NOMO-1 (cell line): ENCODE measurements at regions not wholly inside any gene's neighbourhood (a gene's known extent, or its start where the extent isn't known, plus 50 kb on each side); places are given as distances from the start of the nearest gene placed in this dataset.
A peak's percentile ranks its signal among the peaks of the same experiment; 100 is the strongest.

Experiments
- DNase-seq, 2 experiments: peaks; one replicate each; lab custom pipeline; 2025; ENCODE audit not compliant: unreplicated experiment in 2 of 2; lab: John Stamatoyannopoulos, UW

DNA sequence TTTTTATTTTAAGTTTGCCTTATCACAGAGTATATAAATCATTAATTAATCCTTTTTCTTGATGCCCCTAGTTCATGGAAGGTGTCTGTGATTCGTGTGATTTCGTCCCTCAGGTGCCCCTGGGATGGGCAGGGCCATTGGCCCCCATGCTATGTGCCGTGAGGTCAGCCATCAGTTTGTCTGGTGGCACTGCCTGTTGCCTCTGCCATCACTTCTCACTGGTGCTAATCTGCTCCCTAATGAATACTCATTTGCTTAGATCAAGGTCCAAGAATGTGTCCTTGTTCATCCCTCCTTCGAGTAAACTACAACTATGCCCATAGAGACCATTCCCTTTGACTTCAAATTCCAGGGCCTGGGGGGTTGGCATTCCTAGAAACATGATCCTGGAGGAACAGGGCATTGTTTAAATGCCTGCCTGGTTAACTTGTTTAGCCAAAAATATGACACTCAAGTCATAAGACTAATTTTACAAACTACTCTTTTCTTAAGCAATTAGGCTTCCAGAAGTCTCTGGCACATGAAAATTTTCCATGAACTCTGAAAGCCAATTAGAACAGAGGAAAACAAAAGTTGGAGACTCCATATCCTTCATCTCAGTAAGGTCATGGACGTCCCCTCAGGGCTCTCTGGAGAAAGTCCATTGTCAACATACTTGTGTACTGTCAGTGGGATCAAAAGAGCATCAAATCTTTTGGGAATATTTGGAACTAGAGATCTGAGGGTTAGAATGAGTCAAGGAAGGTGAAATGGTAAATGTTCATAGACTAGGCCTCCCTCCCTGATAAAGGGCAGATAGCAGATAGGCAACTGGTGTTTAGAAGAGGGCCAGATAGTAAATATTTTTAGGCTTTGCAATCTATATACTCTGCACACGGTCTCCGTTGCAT lies 90.9 kb upstream of the PLXNC1 start:
- no peak for DNase-seq

DNA sequence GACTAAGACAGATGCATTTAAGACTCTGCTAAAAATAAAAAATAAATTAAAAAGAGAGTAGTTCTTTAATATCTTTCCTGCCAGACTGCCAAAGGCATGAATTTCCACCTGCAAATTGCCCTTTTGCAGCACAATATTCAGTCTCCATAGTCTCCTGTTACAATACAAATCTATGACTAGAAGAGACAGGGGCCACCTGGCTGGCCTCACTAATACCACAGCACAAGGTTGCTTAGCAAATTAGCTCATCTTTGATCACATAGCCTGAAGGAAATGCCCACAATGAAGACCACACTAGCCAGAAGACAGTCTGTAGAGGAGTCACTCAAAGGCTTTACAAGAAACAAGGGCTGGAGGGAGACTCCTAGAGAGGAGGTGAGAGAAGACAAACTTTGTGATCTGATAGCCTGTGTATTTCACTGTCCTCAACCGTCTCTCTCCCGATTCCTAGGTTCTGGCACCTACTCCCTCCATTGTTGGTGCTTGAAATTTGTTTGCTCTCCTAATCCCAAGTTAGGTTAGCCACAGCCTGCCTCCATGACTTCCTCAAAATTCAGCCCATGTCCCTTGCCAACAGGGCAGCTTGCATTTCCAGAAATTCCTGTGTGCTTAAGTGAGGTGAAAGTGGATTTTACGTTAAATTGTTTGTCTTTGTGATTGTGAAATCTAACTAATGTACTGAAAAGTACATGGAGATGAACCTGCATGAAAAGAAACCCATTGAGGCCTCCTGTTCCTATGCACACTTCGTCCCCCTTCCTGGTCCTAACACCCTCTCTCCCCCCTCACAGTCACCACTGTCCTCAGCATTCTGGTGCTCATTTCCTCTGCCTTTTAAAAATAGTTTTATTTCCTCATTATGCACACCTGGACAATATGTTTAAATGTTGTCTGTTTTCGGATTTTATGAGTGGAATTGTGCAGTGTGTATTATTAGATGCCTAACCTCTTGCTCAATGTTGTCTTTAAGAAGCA lies 88.7 kb upstream of the PLXNC1 start:
- DNase-seq: no peak

DNA sequence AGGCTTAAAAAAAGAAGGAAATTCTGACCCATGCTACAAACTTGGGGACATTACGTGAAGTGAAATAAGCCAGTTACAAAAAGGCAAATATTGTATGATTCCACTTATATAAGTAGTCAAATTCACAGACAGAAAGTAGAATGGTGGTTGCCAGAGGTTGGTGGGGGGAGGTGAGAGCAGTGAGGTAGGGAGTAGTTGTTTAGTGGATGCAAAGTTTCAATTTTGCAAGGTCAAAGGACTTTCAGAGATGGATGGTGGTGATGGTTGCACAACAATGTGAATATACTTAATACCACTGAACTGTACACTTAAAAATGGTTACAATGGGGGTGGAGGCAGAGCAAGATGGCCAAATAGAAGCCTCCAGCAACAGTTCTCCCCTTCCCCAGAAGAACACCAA lies 86.2 kb upstream of the PLXNC1 start:
- DNase-seq: no peak

DNA sequence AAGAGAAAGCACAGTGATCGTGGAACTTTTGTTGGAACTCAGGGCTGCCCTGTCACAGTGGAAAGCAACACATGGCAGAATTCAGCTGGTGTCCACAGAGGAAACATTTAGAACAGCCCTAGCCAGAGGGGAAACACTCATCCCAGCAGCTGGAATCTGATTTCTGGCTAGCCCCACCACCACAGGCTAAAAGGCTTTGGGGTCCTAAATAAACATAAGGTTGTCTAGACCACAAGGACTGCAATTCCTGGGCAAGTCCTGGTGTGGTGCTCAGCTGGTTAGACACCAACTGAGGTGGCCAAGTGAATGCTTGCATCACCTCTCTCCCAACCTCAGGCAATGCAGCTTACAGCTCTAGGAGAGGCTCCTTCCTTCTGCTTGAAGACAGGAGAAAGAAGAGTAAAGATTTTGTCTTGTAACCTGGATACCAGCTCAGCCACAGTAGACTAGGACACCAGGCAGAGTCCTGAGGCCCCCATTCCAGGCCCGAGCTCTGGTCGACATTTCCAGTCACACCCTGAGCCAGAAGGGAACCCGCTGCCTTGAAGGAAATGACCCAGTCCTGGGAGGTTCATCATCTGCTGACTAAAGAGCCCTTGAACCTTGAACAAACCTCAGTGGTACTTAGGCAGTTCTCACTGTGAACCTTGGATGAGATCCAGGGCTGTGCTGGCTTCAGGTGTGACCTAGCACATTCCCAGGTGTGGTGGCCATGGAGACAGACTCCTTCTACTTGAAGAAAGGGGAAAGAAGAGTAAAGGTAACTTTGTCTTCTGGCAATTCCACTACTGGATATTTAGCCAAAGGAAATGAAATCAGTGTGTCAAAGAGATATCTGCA lies 85.4 kb upstream of the PLXNC1 start:
- DNase-seq: no peak

DNA sequence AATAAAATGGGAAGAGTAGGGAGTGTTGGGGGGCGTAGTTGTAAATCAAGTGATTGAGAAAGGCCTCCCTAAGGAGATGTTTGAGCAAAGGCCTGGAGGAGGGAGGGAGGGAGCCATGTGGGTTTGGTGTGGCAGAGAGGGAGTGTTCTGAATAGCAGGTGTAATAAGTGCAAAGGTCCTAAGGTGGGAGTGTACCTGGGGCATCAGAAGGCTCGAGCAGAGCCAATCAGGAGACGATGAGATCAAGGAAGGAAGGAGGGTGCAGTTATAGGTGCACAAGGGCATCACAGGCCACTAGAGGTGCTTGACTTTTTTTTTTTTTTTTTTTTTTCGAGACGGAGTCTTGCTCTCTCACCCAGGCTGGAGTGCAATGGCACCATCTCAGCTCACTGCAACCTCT lies 77.9 kb upstream of the PLXNC1 start:
- DNase-seq: no peak

DNA sequence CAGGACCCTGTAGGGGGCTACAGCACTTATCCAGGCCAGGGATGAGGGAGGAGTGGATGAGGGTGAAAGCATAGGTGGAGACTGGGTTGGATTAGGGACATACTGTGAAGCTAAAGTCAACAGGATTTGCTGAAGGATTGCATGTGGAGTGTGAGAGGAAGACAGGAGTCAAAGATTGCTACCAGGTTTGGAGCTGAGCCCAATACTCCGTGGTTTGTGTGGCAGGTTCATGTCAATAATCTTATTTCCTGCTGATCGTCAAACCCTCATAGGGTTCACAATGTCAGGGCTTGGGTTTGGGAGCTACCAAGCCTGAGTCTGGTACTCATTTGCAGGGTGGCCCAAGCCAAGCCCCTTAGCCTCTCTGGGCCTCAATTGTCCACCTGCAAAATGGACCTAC lies 77.1 kb upstream of the PLXNC1 start:
- no peak for DNase-seq

DNA sequence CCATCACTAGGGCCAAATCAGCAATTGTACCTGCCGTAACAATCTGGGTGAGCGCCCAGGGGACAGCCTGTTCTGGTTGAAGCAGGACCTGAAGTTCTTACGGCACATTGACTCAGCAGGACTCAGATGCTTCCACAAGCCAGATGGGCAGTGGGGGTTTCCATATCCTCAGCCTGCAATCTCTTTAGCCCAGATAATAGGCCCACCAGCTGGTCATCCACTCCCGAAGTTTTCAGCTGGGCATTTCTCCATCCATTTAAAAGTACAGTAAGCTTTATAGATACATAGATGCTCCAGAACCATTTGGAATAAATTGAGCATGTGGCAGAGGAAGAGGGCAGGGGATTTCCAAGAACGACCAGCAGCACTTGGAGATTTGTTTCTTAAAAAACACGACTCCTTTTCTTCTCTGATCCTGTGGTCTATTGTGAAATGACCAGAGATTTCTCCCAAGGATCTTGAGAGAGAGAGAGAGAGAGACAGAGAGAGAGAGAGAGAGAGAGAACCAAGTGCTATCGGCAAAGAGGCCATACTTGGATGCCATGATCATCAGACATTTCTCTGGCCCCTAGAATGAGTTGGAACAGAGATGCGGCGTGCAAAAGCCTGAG lies 74.8 kb upstream of the PLXNC1 start:
- no peak for DNase-seq

DNA sequence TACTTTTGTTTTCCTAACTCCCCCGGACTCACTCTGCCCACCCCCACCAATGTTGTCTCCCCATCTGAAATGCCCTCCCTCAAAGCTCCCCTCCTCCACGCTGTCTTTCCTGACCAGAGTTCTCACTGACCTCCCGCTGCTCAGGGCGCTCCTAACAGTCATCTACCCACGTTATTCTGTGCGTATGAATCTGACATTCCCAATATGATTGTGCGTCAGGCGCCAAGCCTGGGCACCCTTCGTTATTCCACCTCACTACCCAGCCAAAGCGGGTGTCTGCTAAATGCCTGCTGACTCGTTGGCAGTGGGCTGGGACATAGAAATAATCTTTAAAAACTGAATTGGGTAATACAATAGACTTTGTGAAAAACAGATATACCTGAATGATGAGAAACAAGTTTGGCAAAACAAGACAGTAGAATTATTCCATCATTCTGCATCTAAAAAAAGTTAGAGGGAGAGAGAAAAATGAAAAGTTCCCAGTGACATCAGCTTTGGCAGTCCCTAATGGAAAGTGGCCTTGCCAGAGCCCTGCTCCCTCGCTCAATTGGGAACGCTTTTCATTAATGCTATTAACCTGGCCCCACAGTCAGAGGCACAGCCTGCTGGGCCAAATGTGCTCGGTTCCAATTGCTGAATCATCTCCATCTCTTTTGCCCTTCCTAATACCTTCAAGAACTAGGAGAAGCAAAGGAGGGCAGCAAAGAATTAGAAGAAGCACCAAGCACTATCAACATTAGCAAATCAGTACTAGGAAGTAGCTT lies 74.0 kb upstream of the PLXNC1 start:
- no peak for DNase-seq

DNA sequence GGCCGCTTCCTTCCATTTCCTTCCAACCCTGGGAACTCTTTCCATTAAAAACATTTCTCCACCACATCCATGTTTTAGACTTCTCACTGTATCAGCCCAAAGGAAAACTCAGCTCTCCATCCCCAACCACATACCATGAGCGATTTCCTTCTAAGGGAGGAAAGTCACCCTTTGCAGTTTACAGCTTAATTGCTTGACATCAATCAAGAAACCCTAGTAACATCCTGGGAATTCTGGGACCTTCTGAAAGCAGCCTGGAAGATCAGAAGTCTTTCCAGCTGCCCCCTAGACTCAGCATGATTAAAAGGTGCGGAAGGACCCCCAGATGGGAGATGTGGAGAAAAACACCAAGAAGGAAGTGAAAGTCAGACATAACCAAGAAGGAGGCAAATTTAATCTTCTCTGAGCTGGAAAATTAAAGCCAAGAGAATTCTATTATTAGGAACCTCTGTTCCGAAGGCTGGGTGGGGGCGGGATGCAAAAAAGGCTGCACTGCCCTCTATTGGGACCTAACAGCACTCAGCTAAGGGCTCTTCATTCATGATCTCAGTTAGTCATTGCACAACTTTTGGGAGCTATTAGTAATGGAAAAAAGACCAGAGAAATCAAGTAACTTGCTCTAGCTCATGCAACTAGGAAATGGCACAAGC lies 73.3 kb upstream of the PLXNC1 start:
- peak; percentile 47 to 72 for DNase-seq

DNA sequence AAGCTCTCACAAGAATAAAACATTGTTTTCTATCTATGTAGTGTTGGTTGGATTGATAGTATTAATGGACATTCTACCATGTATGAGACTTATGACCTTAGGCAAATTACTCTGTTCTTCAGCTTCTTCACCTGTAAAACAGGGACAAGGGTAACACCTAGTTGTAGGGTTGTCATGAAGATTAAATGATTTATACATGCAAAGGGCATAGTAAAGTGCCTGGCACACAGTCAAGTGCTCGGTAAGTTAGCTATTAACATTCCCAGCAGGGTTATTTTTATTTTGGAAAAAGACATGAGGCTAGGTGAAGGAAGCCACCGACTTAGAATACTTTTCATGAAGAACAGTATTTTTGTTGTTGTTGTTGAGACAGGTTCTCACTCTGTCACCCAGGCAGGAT lies 71.2 kb upstream of the PLXNC1 start:
- no peak for DNase-seq

DNA sequence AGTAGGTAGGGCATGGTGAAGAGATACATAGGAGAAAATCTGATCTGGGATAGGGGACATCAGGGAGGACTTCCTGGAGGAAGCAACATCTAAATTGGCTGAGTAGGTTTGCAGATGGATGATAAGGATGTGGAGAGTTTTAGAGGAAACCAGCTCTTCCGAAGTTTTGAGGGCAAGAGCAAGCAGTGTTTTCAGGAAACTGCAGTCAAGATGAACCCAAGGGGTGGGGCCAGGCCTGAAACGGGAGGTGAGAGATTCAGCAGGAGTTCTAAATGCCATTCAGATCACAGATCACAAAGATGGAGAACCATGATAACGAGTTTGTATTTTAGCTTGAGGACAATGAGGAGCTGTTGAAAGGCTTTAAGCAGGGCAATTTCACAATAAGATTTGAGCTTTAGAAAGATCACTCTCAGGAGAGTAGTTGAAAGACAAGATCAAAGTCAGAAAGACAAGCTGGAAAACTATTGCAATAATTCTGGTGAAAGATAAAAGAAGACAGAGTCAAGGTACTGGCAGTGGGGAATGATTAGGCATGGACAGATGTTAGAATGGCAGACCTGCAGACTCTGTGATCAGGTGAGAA lies 70.1 kb upstream of the PLXNC1 start:
- DNase-seq: no peak

DNA sequence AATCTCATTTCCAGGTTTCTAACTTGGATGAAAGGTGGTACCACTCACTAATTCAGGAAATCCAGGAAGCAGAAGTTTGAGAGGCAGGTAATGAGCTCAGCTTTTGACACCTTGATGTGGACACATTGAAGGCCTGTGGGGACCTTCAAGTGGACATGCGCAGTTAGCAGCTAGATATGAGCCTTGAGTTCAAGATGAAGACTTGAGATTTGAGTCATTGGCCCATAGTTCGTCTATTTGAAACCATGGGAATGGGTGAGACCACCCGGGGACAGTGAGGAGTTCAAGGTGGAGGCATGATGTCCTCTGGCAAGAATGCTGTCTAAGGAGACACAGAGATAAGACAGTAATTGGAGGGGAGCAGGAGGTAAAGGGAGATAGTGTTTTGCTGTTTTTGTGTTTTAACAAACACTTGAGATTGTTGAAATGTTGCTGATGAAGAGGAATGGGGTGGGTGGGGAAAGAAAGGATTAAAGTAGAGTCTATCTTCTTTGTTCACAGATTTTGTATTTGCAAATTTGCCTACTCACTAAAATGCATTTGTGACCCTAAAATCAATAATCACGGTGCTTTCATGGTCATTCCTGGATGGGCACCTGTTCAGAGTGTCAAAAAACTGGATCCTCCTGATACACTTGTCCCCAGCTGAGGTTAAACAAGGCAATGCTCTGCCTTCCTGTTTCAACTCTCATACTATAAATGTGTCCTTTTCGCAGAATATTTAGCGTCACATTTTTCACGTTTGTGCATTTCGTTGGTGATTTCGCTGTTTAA lies 69.5 kb upstream of the PLXNC1 start:
- no peak for DNase-seq

DNA sequence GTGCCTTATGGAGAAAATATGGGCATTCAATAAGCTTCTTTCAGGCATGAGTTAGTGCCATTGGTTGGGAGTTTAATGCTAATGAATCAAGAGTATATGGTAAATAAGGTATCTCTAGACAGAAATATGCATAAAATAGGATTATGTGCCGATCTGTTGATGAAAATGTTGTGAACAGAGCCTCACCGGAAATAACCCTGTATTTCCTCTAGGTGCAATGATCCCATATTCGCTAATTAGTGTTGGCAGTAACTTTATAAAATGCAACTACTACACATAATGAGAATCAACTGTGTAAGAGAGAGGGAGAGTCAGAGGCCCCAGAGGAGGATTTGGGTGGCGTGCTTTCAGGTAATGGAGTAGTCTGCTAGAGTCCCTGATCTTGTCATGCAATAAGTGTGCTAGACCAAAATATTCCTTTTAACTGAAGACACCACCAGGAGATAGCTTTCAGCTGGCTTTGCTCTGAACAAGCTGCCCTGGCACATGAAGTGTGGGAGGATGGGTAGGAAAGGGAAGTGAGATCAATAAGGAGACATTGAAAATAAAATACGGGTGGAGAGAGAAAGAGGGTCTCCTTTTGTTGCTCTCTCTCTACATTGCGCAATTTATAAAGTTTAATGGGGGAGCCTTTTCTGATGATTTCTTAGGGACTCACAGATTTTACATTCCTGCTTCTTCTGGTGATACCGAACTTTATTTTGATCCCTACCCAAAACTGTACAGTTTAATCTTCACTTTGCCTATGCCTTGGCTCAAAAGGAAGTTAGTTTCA lies 68.6 kb upstream of the PLXNC1 start:
- DNase-seq: no peak

DNA sequence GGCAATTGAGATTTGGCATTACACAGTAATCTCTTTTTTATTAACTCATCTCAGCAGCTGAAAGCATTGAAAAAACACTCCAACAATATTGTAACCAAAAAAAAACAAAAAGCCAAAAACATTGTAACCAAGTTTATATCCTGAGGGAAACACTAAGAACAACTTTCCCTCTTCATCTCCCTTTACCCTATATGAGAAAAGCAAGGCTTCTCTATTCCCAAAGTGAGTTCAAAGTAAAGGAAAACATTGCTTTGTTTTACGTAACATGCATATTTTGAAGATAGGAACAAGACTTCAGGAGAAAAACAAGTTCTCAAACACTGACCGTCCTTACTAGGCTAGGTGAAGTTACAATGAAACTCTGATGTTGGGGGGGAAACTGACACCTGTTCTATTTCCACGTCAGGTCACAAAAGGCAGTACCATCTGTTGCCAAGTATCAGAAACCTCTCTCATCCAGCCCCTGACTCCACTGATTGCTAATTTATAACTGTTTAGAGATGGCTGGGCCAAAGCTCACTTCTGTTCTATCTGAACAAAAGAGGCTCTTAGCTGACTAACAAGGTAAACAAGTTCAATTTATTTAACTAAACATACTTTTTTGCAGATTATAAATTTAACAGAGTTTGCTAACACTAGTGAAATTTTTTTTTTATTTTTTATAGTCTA lies 67.9 kb upstream of the PLXNC1 start:
- DNase-seq: no peak

DNA sequence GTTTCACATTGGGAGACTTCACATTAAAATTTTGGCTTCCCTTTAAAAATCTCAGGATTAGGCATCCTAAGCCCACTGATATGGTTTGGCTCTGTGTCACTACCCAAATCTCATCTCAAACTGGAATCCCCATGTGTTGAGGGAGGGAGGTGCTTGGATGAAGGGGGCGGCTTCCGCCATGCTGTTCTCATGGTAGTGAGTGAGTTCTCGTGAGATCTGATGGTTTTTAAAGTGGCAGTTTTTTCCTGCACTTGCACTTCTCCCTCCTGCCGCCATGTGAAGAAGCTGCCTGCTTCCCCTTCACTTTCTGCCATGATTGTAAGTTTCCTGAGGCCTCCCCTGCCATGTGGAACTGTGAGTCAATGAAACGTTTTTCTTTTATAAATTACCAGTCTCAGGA lies 65.7 kb upstream of the PLXNC1 start:
- DNase-seq: no peak

DNA sequence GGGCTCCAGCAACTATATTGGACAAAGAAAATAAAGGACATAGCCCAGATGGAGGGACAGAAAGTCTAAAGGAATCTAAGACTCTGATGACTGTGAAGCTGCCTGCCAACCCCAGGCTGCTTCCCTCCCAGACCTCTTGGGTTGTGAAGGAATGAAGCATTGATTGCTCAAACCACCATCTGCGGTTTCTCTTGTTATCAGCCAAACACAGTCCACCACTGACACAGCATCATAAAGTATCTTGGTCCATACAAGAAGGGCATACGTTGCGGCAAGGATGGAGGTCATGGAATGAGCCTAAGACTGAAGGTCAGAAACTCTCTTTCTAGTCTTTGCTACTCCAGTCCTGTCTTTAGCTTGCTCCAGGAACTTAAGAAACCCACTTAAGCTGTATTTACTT lies 58.5 kb upstream of the PLXNC1 start:
- DNase-seq: peak in 1 of 2 experiments; percentile 9

DNA sequence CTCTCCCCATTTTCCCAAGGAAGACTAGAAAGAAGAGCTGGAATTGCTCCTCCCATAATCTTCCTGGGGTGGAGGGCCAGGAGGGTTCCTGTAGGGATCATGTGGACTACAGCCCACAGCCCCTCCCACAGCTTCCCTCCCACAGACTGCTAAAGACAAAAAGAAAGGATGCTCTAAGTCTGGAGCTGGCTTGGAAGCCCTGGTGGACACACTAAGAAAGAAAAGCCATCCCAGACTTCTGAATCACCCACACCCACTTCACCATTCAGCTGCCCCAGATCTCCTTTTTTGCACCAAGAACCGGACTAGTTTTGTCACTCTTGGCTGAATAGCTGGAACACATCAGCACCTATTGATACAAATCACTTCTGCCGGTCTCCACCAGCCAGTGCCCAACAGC lies 56.8 kb upstream of the PLXNC1 start:
- no peak for DNase-seq
